ENCODE measurements at regions not wholly inside any gene's neighbourhood (a gene's known extent, or its start where the extent isn't known, plus 50 kb on each side); places are given as distances from the start of the nearest gene placed in this dataset.

GRCh38 chr15:95937128-95937528, 393.4 kb upstream of the NR2F2 start:
- Histone ChIP-seq H3K9me3 (replicated peaks in 1 of 3) (no peaks in the 10 kb centered on the region), H3K27me3 (peaks cover 4% of the 10 kb centered on the region), H3K4me3 (no peak overlapping the region), H3K27ac (no peak overlapping the region), H3K36me3 (replicated peaks in 1 of 2) (no peaks in the 10 kb centered on the region), H3K4me1 (replicated peaks in 1 of 2) (no peaks in the 10 kb centered on the region)
- intact Hi-C loops (cut with DNase I), result no loop called here
- WGBS, 4 donors, result 68 to 72% (median 71%) methylated on average over 2 of the region's 2 CpGs
- TF ChIP-seq POLR2A (IDR thresholded peaks at IDR 0.05) (no peak), CTCF (IDR thresholded peaks at IDR 0.05) (no peak)
- DNase-seq, result no peak

GRCh38 chr15:95940431-95940985, 390.0 kb upstream of the NR2F2 start:
- Histone ChIP-seq H3K9me3 (replicated peaks in 1 of 3) (no peaks in the 10 kb centered on the region), H3K27ac (no peak overlapping the region), H3K27me3 (no peaks in the 10 kb centered on the region)

GRCh38 chr15:95944193-95944592, 386.3 kb upstream of the NR2F2 start:
- Histone ChIP-seq H3K36me3 (replicated peaks in 1 of 2) (no peaks in the 10 kb centered on the region), H3K27ac (no peak overlapping the region)
- WGBS, 4 donors, result 65 to 83% (median 74%) methylated on average over 1 of the region's 1 CpG

More at GRCh38 chr15:95940431-95940985, 390.0 kb upstream of the NR2F2 start:
- no peak for DNase-seq
- TF ChIP-seq CTCF (IDR thresholded peaks at IDR 0.05) (no peak), POLR2A (IDR thresholded peaks at IDR 0.05) (no peak)
- Histone ChIP-seq H3K4me3 (no peak overlapping the region), H3K36me3 (replicated peaks in 1 of 2) (no peaks in the 10 kb centered on the region), H3K4me1 (replicated peaks in 1 of 2) (no peaks in the 10 kb centered on the region)
- WGBS, 4 donors, result 80 to 85% (median 82%) methylated on average over 14 of the region's 14 CpGs
- intact Hi-C loops (cut with DNase I), result no loop called here

GRCh38 chr15:95944661-95945255, 385.7 kb upstream of the NR2F2 start:
- H3K9me3 ChIP-seq (replicated peaks in 1 of 3), result no peaks in the 10 kb centered on the region
- H3K27me3 ChIP-seq, result no peaks in the 10 kb centered on the region
- TF ChIP-seq POLR2A (IDR thresholded peaks at IDR 0.05) (no peak), CTCF (IDR thresholded peaks at IDR 0.05) (no peak)
- WGBS, 4 donors, result 74 to 88% (median 80%) methylated on average over 4 of the region's 4 CpGs
- no peaks in the 10 kb centered on the region for H3K4me1 ChIP-seq (replicated peaks in 1 of 2)
- no peak for DNase-seq
- no peak overlapping the region for H3K27ac ChIP-seq
- no peak overlapping the region for H3K4me3 ChIP-seq
- no peaks in the 10 kb centered on the region for H3K36me3 ChIP-seq (replicated peaks in 1 of 2)
- intact Hi-C loops (cut with DNase I), result no loop called here

More at GRCh38 chr15:95944193-95944592, 386.3 kb upstream of the NR2F2 start:
- Histone ChIP-seq H3K9me3 (replicated peaks in 1 of 3) (no peaks in the 10 kb centered on the region), H3K27me3 (no peaks in the 10 kb centered on the region), H3K4me1 (replicated peaks in 1 of 2) (no peaks in the 10 kb centered on the region), H3K4me3 (no peak overlapping the region)
- no peak for DNase-seq
- intact Hi-C loops (cut with DNase I), result no loop called here
- TF ChIP-seq POLR2A (IDR thresholded peaks at IDR 0.05), result no peak
- no peak for TF ChIP-seq CTCF (IDR thresholded peaks at IDR 0.05)
